ENCODE measurements at regions not wholly inside any gene's neighbourhood (a gene's known extent, or its start where the extent isn't known, plus 50 kb on each side); places are given as distances from the start of the nearest gene placed in this dataset.
A peak's percentile ranks its signal among the peaks of the same experiment; 100 is the strongest.

DNA sequence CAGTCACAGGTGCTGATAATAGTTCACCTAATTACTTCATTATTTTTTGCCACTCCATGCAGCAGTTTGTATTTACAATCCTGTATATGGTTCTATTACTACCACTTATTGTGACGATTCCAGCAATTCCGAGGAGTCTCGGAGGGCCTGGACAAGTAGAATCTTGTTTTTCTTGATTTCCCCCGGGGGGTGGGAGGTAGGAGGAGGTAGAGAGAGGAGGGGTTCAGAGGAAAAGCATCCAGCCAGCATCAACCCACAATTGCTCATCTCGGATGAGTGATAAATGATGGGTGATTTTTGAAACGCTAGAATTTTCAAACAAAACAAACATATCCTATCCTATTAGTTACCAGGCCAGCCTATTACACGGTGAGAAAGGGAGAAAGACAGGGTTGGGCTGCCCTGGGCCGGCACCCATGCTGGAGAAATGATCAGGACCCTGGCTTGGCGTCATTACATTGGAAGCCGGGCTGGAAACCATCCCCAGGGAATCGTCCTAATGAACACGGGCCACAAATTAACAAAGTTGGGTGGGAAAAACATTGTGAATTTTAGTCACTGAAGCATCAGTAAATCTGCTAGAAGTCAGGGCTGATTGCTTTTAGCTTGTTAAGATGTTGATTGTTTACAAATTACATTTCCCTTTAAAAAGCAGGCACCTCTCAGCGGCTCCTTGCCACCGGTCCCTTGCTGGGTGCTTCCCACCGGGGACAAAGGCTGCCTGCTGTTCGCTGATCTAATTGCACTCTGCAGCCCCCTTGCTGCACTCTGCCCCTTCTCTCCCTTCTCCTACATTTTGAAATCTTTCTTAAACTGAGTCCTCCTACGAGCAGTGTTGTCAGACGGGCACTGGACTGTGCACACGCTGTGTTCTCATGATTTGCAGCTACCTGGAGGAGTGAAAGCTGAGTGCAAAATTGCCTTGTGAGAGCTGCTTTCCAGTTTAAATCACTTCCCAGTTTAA is 95.5 kb downstream of the FAM204A start:
- no peak for FAIRE-seq
- no peak for TF ChIP-seq POU2F2 (IDR thresholded peaks at IDR 0.05; ENCODE audit: low read depth, low read length)
- no peak for TF ChIP-seq POLR2A (IDR thresholded peaks at IDR 0.05; ENCODE audit: low read depth, low read length)
- TF ChIP-seq TAF1 (IDR thresholded peaks at IDR 0.05; ENCODE audit: low read depth, low read length) = no peak
- no peak for TF ChIP-seq POLR2AphosphoS5 (IDR thresholded peaks at IDR 0.05; ENCODE audit: low read depth, low read length)
- no peak for TF ChIP-seq PAX5 (IDR thresholded peaks at IDR 0.05; ENCODE audit: insufficient read depth, low read length, severe bottlenecking)
- TF ChIP-seq SPI1 (IDR thresholded peaks at IDR 0.05; ENCODE audit: low read depth, low read length) = no peak
- DNase-seq (ENCODE audit: insufficient read length, low spot score) = no peak

DNA sequence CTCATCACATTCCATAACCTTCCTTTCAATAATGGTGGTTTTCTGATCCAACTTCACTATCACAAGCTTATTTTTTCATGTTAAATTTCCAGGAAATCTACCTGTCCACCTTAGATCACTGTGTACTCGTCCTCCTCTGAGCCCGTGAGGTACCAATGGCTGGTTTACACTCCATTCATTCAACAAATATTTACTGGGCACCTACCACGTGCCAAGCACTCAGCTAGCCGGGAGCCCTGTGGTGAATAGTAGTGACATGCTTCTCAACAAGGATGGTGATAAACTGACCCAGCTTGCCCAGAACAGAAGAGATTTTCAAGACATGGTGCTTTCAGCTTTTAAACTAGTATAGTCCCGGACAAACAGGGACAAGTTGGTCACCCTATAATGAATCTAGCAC is 98.2 kb downstream of the FAM204A start:
- DNase-seq (ENCODE audit: insufficient read length, low spot score) = no peak
- FAIRE-seq = no peak
- TF ChIP-seq PAX5 (IDR thresholded peaks at IDR 0.05; ENCODE audit: insufficient read depth, low read length, severe bottlenecking) (no peak), POLR2A (IDR thresholded peaks at IDR 0.05; ENCODE audit: low read depth, low read length) (no peak), POLR2AphosphoS5 (IDR thresholded peaks at IDR 0.05; ENCODE audit: low read depth, low read length) (no peak)

DNA sequence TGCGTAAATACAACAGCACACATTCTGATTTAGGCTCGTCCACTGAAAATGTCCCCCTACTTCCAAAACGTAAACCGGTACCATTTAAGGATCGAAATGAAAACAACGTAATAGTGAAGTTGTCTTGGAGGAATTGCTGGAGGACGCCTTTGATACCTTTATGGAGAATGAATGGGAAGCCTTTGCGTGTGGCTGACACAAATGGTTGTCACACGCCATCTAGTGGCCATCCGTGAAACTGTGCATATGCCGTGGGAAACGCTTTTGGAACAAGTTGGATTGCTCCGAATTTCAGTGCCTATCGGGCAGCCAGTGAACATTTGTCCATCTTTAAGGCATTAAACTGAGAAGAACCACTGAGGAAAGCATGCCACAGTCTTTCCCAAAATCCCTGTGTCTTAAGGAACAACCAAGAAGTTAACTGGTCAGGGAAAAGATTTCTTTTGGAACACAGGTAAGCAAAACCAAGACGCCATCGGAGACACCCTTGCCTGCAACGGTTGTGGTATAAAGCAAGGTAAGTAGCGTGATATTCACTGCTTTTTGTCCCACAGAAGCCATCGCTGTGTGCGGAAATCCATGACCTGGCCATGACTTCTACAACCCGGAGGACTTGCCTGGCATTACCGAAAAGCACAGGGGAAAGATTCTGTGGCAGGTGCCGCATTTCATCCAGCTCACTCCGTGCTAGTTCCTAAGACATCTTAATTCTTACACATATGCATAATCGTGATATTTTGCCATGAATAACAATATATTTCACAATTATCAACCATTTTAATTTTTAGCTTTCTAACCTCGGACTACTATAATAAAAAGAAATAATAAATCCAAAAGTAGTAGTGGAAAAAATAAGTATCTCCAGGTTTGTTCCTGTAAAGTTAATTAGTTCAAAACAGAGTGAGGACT is 100.6 kb downstream of the FAM204A start:
- TF ChIP-seq TAF1 (IDR thresholded peaks at IDR 0.05; ENCODE audit: low read depth, low read length) = no peak
- no peak for TF ChIP-seq PAX5 (IDR thresholded peaks at IDR 0.05; ENCODE audit: insufficient read depth, low read length, severe bottlenecking)
- no peak for TF ChIP-seq POLR2A (IDR thresholded peaks at IDR 0.05; ENCODE audit: low read depth, low read length)
- peak; percentile 16 for DNase-seq (ENCODE audit: insufficient read length, low spot score)
- peak; percentile 82 for FAIRE-seq

DNA sequence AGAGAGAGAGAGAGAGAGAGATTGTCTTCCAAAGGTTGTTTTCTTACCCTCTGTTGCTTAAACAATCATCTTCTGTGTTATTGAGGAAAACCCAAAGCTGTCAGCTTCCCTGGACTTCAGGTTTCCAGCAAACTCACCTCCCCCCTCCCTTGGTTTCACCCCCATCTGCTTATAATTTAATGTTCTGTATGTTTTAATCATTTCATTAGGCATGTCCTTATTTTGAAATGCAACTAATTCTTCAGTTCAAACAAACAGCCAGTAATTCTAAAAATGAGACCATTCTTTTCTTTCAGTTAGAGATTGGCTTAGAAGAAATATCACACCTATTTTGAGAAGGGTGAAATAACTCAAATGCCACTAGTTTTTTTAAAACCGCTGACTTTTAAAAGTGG is 102.9 kb downstream of the FAM204A start:
- DNase-seq (ENCODE audit: insufficient read length, low spot score) (no peak), FAIRE-seq (no peak)
- no peak for TF ChIP-seq POLR2AphosphoS5 (IDR thresholded peaks at IDR 0.05; ENCODE audit: low read depth, low read length)
- no peak for TF ChIP-seq POLR2A (IDR thresholded peaks at IDR 0.05; ENCODE audit: low read depth, low read length)
- TF ChIP-seq TAF1 (IDR thresholded peaks at IDR 0.05; ENCODE audit: low read depth, low read length) = no peak
- no peak for TF ChIP-seq SPI1 (IDR thresholded peaks at IDR 0.05; ENCODE audit: low read depth, low read length)
- TF ChIP-seq PAX5 (IDR thresholded peaks at IDR 0.05; ENCODE audit: insufficient read depth, low read length, severe bottlenecking) = no peak
- no peak for TF ChIP-seq POU2F2 (IDR thresholded peaks at IDR 0.05; ENCODE audit: low read depth, low read length)

DNA sequence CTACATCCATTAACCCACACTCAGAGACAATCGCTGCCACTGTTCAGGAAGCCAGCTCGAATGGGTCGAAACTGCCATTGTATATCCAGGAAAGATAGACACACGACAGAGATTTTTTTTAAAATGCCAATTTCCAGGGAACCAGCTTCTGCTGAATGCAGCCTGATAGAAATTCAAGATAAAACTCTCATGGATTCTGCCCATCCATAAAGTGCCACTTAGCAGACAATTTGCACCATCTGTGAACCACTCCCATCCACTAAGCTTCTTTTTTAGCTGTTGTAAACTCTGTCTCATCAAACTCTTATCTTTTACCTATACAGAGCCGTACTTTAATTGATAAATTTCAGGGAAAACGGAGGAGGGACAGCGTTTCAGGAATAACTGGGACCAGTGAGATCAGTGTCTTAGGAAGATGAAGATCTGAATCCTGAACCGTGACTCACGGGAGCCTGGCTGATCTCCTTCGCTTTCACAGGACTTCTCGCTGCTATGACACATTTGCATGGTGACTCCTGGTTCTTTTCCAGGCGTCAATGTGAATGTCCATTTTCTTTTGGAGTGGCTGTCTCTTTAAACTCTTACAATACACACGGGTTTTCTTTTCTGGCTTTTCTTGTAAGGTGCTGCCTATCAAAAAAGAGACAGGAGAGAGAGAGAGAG is 103.4 kb downstream of the FAM204A start:
- TF ChIP-seq POLR2A (IDR thresholded peaks at IDR 0.05; ENCODE audit: low read depth, low read length) (no peak), SPI1 (IDR thresholded peaks at IDR 0.05; ENCODE audit: low read depth, low read length) (no peak), POLR2AphosphoS5 (IDR thresholded peaks at IDR 0.05; ENCODE audit: low read depth, low read length) (no peak), PAX5 (IDR thresholded peaks at IDR 0.05; ENCODE audit: insufficient read depth, low read length, severe bottlenecking) (no peak), POU2F2 (IDR thresholded peaks at IDR 0.05; ENCODE audit: low read depth, low read length) (no peak), TAF1 (IDR thresholded peaks at IDR 0.05; ENCODE audit: low read depth, low read length) (no peak)
- DNase-seq (ENCODE audit: insufficient read length, low spot score) (no peak), FAIRE-seq (no peak)

DNA sequence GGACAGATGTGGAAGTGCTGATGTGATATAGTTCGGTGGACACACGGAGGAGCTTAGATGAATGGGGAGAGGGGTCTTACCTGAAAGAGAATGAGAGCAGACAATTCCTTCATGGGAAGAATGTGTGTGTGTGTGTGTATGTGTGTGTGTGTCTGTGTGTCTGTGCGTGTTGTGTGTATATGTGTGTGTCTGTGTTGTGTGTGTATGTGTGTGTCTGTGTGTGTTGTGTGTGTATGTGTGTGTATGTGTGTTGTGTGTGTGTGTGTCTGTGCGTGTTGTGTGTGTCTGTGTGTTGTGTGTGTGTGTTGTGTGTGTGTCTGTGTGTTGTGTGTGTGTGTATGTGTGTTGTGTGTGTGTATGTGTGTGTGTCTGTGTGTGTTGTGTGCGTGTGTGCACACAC is 104.2 kb downstream of the FAM204A start:
- no peak for DNase-seq (ENCODE audit: insufficient read length, low spot score)
- TF ChIP-seq SPI1 (IDR thresholded peaks at IDR 0.05; ENCODE audit: low read depth, low read length) (no peak), POU2F2 (IDR thresholded peaks at IDR 0.05; ENCODE audit: low read depth, low read length) (no peak), TAF1 (IDR thresholded peaks at IDR 0.05; ENCODE audit: low read depth, low read length) (no peak), PAX5 (IDR thresholded peaks at IDR 0.05; ENCODE audit: insufficient read depth, low read length, severe bottlenecking) (no peak), POLR2A (IDR thresholded peaks at IDR 0.05; ENCODE audit: low read depth, low read length) (no peak), POLR2AphosphoS5 (IDR thresholded peaks at IDR 0.05; ENCODE audit: low read depth, low read length) (no peak)
- no peak for FAIRE-seq

DNA sequence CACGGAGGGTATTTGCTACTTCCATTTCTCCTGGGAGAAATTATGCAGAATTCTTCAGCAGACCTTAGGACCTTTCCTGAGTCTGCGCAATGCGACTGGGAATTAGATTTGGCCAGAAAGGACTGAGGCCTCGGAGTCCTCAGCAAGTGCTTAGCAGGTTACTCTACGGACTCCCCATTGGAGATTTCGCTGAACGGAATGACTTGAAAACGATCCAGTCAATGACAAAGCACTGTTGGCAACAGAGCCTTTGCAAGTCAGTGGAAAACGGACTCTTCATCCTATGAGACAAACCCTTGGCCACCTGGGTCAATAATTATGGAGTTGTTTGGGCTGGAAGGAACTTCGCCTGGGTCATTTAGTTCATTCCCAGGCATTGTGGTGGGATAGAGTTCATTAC is 107.4 kb downstream of the FAM204A start:
- FAIRE-seq (no peak), DNase-seq (ENCODE audit: insufficient read length, low spot score) (no peak)
- TF ChIP-seq PAX5 (IDR thresholded peaks at IDR 0.05; ENCODE audit: insufficient read depth, low read length, severe bottlenecking) (no peak), SPI1 (IDR thresholded peaks at IDR 0.05; ENCODE audit: low read depth, low read length) (no peak), POLR2A (IDR thresholded peaks at IDR 0.05; ENCODE audit: low read depth, low read length) (no peak), TAF1 (IDR thresholded peaks at IDR 0.05; ENCODE audit: low read depth, low read length) (no peak), POU2F2 (IDR thresholded peaks at IDR 0.05; ENCODE audit: low read depth, low read length) (no peak), POLR2AphosphoS5 (IDR thresholded peaks at IDR 0.05; ENCODE audit: low read depth, low read length) (no peak)

DNA sequence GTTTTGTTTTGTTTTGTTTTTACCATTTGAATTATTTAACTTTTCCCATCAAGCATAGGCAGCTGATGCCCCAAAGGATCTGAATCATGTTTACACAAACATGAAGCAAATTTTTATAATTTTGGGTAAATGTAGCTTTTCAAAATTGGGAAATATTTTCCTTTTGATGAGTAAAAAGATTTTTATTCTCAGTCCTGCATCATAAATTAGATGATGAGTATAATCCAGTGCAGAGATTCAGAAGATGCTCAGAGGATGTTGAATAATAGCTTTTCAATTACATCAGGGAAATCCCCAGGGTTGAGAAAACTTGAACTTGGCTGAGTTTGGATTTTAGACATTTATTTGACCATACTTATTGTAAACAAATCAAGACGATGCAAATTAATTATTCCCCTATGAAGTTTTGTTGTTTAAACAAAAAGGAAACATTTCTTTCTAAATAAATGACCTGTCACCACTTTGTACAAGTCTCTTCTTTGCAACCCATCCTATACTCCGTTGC is 121.7 kb downstream of the FAM204A start:
- TF ChIP-seq POLR2A (IDR thresholded peaks at IDR 0.05; ENCODE audit: low read depth, low read length) (no peak), PAX5 (IDR thresholded peaks at IDR 0.05; ENCODE audit: insufficient read depth, low read length, severe bottlenecking) (no peak), POU2F2 (IDR thresholded peaks at IDR 0.05; ENCODE audit: low read depth, low read length) (no peak), POLR2AphosphoS5 (IDR thresholded peaks at IDR 0.05; ENCODE audit: low read depth, low read length) (no peak), TAF1 (IDR thresholded peaks at IDR 0.05; ENCODE audit: low read depth, low read length) (no peak), SPI1 (IDR thresholded peaks at IDR 0.05; ENCODE audit: low read depth, low read length) (no peak)
- FAIRE-seq (no peak), DNase-seq (ENCODE audit: insufficient read length, low spot score) (no peak)
